Peyer's patch (tissue), 4 donors: ENCODE measurements at regions not wholly inside any gene's neighbourhood (a gene's known extent, or its start where the extent isn't known, plus 50 kb on each side); places are given as distances from the start of the nearest gene placed in this dataset.

ENCODE experiments used
- POLR2A ChIP-seq, 2 donors: fragments of 450-650 bp; IDR thresholded peaks; one replicate each; pipeline ENCODE4 v1.5.1; 2017; ENCODE audit warnings: antibody characterized with exemption in 2 of 2, mild to moderate bottlenecking in 2 of 2, moderate library complexity in 2 of 2
- TF ChIP-seq, protein P1 (sequence below), 6 experiments: fragments of 450-650 bp in 4 of 6; fragments of 200-600 bp in 2 of 6; sonication (generic) in 1 of 6; IDR thresholded peaks; one replicate each; pipeline ENCODE4 v1.5.1; 2017 to 2019; ENCODE audit warnings: antibody characterized with exemption in 6 of 6, mild to moderate bottlenecking in 3 of 6, moderate library complexity in 1 of 6

DNA sequence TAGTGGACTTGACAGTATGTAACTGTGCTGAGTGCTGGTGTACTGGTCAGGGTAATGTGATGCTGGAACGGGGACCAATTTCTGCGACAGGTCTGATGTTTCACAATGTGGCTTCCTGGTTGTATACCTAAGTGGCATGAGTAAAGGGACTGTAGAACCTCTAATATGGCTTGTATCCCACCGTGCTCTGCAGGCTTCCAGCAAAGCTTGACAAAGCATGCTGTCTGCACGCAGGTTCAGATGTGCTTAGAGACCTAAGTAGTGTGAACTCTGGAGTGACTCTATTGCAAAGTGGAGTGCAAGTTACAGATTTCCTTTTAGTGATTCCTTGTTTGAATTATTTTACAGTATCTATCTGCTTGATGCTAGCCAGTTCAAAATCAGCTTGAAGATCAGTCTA lies 415.8 kb upstream of the NOVA1 start:
- TF ChIP-seq, protein P1, sequence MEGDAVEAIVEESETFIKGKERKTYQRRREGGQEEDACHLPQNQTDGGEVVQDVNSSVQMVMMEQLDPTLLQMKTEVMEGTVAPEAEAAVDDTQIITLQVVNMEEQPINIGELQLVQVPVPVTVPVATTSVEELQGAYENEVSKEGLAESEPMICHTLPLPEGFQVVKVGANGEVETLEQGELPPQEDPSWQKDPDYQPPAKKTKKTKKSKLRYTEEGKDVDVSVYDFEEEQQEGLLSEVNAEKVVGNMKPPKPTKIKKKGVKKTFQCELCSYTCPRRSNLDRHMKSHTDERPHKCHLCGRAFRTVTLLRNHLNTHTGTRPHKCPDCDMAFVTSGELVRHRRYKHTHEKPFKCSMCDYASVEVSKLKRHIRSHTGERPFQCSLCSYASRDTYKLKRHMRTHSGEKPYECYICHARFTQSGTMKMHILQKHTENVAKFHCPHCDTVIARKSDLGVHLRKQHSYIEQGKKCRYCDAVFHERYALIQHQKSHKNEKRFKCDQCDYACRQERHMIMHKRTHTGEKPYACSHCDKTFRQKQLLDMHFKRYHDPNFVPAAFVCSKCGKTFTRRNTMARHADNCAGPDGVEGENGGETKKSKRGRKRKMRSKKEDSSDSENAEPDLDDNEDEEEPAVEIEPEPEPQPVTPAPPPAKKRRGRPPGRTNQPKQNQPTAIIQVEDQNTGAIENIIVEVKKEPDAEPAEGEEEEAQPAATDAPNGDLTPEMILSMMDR (IDR thresholded peaks at IDR 0.05): no peak
- TF ChIP-seq POLR2A (IDR thresholded peaks at IDR 0.05): no peak
